DMS79 treated with DMSO at 0.1 percent for 48 hours (cell line): ENCODE measurements at regions not wholly inside any gene's neighbourhood (a gene's known extent, or its start where the extent isn't known, plus 50 kb on each side); places are given as distances from the start of the nearest gene placed in this dataset.
A peak's percentile ranks its signal among the peaks of the same experiment; 100 is the strongest.

ENCODE experiments used
- DNase-seq: peaks from one replicate; lab custom pipeline; 2025; lab: John Stamatoyannopoulos, UW

GRCh38 chr6:2535506-2535905 is 215.2 kb downstream of the MYLK4 start:
- no peak for DNase-seq

GRCh38 chr6:2534406-2535042 is 216.2 kb downstream of the MYLK4 start:
- no peak for DNase-seq

DNA sequence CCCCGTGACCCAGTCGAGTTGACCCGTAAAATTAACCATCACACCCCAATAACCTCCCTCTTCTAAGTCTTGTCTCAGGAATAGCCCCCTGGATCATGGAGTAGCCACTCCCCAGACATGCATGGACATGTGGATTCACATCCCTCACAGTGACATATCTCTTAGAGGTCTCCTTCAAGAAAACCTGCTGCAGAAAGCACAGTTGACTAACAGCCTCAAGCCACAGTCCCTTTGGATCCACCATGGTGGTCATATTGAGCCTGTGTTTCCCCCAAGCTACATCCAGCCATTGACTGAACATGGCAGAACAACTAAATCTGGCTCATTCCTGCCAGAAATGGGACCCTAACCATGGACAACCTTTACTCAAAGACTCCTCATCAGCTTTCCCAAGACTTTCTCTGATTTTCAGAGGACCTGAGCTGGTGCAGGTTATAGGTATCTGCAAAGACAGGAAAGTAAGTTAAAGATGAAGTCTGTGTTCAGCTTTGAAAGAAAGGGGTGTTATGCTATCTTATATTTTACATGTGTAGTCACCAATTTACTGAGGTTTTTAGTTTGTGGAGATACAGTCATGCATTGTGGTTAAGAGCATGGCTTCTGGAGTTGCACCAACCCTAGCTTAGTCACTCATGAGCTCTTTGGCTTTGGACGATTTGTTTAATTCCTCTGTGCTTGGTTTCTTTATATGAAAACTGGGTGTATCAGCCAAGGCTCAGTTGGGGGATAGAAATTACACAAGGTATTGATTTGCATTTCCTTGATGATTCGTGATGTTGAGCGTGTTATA is 219.1 kb downstream of the MYLK4 start:
- no peak for DNase-seq

DNA sequence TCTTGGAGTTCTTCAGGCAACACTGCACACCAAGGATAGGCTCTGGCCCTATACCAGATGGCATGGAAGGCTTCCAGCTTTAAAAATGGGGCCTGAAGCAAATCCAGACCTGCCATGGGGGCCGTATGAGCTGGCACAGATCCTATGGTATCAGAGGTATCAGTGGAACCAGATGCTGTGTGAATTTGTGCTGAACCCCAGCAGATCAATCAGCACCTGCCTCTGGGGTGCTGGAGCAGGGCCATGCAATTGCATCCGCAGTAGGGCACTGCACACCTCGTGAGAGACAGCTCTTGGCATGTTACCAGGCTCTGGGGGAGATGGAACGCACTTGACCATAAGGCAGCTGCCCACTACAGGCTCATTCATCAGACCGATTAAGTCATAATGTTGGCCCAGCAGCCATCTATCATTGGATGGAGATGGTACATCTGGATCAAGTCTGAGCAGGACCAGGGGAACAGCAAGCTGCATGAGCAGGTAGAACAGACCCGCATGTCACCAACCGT is 221.5 kb downstream of the MYLK4 start:
- peak; percentile 61 for DNase-seq

DNA sequence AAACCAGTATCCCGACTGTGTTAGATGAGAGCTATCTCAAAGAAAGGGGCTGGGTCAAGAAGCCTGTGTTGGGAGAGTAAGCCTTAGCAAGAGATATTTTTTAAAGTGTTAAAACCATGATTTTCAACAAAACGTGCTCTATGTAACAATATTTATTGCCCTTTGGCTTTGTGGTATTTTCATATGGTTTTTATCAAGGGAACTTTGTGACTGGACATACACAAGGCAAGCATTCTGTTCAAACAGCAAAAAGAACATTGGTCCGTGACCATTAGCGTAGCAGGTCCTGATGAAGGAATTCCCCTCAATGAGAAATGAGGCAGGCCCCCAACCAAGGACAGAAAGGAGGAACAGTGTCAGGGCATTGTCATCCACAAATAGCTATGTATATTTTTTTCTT is 222.6 kb downstream of the MYLK4 start:
- no peak for DNase-seq

DNA sequence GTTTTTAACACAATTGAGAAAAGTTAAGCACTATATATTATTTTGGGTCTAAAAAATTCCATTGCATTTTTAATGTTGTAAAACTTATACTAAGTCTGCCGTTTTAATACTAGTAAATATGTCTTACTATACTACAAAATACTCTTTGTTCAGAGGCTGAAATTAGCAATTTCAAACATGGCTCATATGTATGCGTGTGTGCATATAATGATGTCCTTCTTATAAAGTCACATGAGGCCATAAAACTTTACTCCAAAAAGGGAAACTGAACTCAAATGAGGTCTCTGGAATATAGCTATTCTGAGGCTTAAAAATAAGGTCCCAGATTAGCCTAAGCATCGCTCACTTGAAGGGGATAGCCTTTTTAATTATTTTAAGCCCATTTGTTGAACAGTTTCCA is 224.0 kb downstream of the MYLK4 start:
- DNase-seq, result no peak

GRCh38 chr6:2524090-2524489 is 226.6 kb downstream of the MYLK4 start:
- DNase-seq, result no peak

DNA sequence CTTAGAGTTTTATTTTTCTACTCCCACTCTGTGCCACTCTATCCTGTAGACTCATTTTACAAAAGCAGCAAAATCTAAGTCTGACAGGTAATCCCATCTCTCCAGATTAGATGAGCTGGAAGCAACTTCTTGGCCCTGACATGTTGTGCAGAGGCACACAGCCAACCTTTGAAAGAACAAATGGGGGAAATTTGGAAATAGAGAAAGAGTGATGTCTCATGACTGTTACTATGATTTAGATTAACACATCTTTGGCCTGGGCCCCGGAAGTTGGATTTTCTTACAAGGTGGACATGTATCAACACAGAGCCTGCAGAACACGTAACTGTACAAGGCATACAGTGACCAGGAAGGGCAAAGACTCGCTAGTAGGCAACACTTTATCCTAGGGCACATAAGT is 227.7 kb downstream of the MYLK4 start:
- DNase-seq, result no peak

GRCh38 chr6:2522521-2522920 is 228.2 kb downstream of the MYLK4 start:
- no peak for DNase-seq

- no peak for DNase-seq
Measured at GRCh38 chr6:2517855-2518473, 232.8 kb downstream of the MYLK4 start.

DNA sequence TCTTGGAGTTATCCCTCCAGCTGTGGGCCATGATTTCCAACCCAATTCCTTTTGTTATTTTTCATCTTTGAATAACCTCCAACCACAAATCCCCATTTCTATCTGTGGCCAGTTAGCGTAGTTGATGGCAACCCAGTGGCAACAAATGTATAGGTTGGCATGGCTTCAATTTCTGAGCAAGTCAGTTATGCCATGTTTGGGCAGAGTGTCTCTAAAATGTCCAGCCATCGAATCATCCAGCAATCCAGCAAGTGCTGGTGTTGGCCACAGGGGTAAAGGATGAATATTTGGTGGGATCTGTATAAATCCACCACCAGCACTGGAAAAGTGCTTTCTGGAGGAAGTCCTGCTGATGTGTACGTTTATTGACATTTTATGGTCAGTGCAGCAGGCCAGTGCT is 233.3 kb downstream of the MYLK4 start:
- no peak for DNase-seq

GRCh38 chr6:2516059-2516458 is 234.7 kb downstream of the MYLK4 start:
- no peak for DNase-seq

GRCh38 chr6:2514965-2515543 is 235.7 kb downstream of the MYLK4 start:
- DNase-seq, result no peak

DNA sequence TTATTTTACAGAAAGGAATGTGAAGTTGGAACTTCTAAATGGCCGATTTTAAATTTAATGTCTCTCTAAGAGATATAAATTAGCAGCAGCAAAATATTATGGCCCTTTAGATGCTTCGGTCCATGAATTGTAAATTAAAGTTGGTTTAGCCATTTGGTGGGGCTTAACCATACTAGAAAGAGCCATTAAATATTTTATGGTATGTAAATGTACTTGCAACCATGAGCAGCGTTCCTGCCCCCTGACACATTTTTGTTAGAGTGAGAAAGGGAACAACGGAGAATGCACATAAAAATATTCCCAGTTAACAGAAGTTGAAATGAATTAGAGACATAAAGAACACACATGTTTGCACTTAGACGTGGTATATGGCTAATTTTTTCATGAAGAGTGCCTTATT is 237.9 kb downstream of the MYLK4 start:
- no peak for DNase-seq

DNA sequence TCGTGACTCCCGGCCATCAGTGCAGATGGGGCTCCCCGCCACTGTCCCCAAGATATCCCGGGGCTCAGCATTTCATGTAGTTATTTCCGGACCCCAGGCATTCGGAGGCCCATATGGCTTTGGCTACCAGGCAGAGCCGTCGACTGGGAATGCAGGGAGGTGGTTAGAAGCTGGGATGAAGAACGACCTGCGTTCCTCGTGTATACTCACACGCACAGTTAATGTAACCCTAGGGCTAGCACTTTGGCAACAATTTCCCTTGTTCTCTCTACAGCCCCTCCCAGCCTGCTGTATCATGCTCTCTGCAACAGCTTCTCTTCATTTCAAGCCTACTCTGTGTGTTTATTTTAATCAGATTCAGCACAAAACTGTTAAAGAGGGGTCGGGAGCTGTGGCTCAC is 240.4 kb downstream of the MYLK4 start:
- DNase-seq, result no peak

DNA sequence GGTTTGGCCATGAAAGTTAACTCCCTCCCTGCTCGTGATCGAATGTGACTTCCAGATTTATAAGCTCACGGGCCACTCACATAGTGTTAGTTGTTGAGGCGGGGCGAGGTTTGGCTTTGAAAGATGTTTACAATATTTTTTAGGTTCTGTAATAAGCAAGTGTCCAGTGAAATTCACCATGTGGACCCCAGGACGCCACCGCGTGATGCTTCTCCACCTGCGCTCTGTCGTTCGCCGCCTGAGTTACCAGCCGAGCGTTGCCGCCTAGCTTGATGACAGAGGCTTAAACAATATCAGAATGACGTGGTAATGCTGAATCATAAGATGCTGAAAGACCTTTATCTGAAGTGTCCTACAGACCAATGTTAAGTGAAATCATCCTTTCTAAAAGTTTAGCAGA is 241.0 kb downstream of the MYLK4 start:
- DNase-seq, result no peak

DNA sequence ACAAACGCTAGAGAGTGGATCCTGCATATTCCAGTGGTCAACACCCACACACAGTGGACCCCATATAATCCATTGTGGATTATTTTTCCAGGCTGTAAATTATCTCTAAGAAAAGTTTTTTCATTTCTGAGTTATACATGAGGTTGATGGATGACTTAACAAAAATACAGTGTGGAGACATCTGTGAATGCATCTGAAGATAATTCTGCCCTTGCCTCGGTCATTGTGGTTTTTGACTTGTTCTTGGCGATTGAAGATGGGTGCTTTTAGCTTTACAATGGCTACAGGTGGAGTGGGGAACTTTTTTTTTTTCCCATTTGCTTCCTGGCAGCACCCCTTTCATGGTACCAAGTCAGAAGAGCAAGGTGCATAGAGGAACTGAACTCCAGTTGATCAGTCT is 242.7 kb downstream of the MYLK4 start:
- no peak for DNase-seq

DNA sequence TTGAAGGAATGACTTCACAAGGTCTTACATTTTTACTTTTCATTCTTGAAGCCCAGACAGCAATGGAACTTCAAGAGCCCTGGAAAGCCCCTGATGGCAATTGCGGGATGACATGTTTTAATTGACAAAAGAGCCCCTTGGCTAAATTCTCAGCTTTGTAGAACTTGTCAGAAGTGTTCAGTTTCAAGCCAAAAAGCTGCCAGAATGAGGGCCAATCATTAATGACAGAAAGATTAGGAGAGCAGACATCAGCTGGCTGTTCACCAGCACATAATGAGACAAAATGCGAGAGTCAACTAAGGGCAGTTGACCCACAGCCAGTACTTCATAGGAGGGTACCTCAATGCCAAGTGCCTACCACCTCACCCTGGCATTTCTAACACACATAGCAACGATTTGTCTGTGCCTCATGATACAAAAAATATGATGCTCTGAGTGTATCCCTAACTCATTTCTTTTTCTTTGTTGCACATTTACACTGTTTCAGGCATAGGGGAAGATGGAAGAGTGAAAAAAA is 243.1 kb downstream of the MYLK4 start:
- DNase-seq, result no peak

DNA sequence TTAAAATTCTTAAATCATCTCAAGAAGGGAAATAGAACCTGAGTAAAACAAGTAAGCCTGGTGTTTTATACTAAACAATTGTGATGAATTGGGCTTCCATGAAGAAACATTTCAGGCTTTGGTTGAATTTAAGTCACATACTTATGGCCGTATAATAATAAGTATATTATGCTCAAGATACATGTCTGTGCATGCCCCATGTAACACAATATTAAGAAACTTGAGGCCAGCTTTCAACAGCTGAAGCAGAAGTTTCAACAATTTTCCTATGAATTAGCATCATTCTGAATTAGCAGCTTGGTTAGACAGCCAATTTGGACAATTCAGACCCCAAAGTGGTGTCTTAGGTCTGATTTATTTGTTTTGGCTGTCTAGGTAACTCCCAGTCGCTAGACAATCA is 243.7 kb downstream of the MYLK4 start:
- DNase-seq, result no peak

- DNase-seq, result no peak
Measured at GRCh38 chr6:2505624-2506023, 245.1 kb downstream of the MYLK4 start.

- DNase-seq, result no peak
Measured at GRCh38 chr6:2504495-2505064, 246.1 kb downstream of the MYLK4 start.

- DNase-seq, result no peak
Measured at GRCh38 chr6:2503816-2504494, 246.8 kb downstream of the MYLK4 start.
